Right hindlimb (tissue), 1 donor: ENCODE measurements at regions not wholly inside any gene's neighbourhood (a gene's known extent, or its start where the extent isn't known, plus 50 kb on each side); places are given as distances from the start of the nearest gene placed in this dataset.
"Not testable (repeated sequence)": the region's sequence is repeated elsewhere in the genome, so short reads cannot be mapped to it uniquely, and the experiment has no call there.

Experiments used
- DNase-seq: peaks from one replicate; pipeline ENCODE4 v3.0.0-alpha.2; 2018

DNA sequence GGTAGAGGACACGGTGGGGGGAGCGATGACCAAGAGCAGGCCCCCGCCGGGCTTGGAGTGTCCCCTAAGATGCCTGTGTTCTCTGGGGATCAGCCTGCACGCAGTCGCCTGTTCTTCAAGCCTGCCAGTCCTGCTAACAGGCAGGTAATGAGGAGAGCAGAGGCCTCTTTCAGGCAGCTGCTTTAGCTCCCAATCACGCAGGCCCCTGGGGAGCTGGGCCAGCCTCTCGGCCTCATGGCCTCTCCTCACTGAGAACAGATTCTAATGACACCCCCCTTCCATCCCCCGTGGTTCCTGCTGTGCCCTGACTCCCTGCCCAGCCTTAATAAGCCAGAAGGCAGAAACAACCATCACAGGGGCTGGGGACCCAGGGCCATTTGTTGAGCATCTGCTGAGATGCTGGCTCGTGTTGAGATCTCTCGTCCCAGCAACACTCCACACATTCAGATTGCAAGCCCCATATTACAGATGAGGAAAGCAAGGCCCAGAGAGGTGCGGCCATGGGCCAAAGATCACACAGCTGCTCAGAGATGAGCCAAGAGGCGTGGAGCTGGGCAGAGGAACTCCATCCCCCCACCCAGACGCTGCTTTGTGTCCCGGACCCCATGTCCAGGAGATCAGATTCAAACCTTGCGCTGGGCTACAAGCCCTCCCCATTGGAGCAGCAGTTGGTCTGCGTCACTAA lies 71.6 kb upstream of the CASZ1 start:
- no peak for DNase-seq

DNA sequence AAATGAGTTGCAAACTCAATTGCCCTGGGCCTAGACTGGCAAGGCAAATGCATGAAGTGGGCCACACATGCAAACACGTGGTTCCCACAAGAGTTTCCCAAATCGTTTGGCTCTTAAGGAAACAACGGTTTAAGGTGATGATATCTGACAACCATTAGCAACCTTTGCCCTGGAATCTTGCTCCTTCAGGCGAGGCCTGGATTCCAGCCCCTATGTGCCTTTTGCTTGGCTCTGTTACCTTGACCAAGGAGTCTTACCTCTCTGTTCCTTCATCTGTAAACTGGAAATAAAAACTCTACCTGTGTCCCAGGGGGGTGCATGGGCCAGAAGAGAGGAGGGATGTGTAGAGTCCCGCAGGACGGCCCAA lies 72.1 kb upstream of the CASZ1 start:
- no peak for DNase-seq

DNA sequence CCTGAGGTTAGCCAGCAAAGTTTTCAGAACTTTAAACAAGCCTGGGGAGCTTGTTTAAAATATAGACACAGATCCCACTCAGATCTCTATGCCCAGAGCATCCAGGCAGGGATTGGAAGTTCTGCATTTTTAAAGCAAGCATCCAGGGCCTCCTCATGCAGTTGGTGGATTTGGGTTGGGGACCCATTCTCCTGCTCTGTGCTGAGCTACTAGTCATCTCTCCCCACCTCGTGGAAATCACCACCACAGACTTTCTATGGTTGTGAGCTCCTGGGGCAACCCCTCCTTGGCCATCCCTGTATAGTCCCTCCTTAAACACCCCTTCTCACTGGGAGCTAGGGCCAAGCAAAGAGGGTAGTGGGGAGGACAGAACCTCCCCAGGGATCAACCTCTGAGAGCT lies 73.5 kb upstream of the CASZ1 start:
- DNase-seq = no peak

DNA sequence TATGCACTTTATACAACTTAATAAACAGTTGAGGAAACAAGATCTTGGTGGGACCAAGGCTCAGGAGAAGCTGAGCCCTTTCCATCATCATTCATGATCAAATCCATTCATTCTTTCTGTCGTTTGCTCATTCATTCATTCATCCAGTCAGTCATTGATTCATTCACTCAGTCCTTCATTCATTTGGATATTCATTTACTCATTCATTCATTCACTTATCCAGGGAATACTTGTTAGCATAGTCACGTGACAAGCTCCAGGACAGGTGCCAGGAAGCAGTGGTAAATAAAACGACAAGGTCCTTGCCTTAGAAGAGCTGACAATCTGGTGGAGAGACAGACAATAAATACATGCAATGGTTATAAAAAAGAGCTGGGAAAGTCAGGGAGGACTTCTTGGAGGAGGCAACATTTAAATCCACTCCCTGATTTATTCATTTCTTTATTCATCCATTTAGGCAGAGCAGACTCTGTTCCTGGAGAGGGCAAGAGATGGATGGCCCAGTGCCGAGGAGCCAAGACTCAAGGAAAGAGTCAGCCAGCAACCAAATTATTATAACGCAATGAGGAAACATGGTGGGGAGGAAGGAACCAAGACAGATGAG lies 74.1 kb upstream of the CASZ1 start:
- no peak for DNase-seq

DNA sequence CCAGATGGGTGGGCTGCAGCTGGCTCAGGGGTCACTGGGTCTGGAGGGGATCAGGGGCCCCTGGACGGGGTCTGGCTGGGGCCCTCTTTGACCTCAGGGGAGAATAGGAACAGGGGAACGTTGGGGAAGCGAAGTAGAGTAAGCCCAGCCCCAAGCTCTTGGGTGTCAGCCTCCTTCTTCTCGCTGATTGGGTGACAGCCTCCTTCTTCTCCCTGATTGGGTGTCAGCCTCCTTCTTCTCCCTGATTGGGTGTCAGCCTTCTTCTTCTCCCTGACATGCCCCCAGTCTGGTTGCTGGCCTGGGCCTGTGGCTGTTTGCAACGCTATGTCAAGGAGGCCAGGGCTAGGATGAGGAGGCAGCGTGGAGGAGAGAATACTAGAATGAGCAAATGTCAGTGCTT lies 76.7 kb upstream of the CASZ1 start:
- DNase-seq = no peak

DNA sequence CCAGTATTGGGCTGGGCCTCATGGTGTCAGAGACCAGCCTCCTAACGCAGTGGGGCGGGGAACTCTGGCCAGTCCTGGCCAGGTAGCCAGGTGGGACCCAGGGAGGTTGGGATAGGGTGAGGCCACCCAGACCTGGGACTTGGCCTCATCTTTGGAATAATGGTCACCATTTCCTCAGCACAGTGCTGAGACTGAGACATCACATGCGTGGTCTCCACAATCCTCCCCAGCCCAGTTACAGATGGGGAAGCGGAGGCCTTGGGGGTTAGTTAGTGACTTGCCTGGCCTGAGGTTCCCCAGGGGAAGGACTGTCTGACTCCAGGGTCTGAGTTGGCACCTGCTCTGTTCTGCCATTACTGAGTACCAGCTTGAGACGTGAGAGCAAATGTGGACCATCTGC lies 77.9 kb upstream of the CASZ1 start:
- no peak for DNase-seq

DNA sequence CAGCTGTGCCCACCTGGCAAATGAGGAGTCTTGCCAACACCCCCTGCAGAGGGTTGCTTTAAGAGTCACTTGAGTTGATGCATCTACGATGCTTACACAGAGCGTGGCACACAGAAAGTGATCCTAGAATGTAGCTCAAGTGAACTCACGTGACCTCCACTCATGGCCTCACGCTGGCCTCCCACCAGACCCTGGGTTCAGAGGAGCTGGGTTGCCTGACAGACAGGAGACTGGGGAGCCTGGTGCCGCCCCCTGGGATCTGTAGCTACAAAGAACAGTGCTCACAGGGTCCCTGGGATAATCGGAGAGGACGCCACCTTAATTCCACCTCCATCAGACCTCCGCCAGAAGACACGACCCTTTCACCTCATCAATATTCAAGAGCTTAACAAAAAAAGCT lies 81.4 kb upstream of the CASZ1 start:
- no peak for DNase-seq

DNA sequence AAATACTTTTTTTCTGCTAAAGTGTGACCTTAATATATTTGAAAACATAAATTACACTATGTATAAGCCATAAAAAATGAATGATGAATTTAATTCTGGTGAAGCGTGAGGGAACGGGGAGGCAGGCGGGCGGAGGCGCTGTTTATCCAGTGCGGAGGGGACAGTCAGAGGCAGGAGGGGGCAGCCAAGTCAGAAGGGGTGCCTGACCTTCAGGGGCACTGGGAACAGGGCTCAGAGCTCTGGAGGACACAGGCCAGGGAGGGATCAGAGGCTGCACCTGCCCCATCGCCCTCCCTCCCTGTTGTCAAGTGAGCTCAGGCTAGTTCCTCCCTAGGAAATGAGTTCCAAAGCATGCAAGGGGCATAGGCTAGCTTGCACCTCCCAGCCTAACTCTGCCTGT lies 82.0 kb upstream of the CASZ1 start:
- no peak for DNase-seq

DNA sequence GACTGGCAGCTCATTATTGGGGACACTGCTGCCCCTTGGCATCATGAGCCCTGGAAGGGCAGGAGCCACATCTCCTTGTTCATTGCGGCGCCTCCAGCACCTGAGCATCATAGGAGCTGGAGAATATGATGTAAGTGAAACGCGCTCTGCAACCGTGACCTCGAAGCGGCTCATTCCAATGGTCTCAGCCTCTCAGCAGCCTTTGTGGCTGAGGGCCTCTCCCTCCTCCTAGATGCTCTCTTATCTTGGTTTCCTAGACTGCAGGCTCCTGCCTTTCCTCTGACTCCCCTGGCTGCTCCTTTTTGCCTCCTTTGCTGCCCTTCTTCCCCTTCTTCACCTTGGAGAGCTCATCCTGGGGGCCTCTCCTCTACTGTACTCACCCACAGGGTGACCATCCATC lies 83.6 kb upstream of the CASZ1 start:
- DNase-seq = no peak

DNA sequence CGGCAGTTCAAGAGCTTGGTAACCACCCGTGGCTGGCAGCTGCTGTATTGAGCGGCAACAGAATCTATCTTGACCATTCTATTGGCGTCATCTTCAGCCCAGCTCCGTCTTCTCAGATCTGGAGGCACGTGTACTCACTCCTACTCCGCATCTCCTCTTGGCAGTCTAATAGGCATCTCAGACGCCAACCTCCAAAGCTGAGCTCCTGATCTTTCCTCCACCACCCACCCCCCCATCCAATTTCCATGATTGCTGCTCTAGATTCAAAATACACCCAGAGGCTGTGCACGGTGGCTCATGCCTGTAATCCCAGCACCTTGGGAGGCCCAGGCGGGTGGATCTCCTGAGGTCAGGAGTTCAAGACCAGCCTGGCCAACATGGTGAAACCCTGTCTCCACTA lies 84.6 kb upstream of the CASZ1 start:
- no peak for DNase-seq

DNA sequence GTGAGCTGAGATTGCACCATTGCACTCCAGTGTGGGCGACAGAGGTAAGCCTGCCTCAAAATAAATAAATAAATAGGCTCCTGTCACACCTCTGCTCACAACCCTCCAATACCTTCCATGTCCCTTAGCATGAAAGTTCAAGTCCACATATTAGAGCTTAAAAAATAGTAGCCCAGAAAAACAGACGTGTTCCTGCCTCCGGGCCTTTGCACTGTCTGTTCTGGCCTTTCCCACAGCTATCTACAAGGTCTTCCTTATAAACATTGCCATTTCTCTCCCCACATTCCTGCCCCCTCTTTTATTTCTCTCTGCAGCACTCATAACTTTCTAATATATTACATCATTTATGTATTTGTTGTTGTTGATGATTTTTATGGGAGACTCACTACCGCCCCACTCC lies 85.6 kb upstream of the CASZ1 start:
- DNase-seq = no peak

DNA sequence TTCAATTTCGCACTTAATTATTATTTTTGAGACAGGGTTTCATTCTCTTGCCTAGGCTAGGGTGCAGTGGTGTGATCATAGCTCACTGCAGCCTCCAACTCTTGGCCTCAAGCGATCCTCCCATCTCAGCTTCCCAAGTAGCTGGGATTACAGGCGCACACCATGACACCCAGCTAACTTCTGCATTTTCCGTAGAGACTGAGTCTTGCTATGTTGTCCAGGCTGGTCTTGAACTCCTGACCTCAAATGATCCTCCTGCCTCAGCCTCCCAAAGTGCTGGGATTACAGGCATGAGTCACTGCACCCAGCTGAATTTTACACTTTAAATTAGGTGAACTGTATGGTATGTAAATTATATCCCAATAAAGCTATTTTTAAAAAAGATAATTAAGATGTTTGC lies 90.6 kb upstream of the CASZ1 start:
- not testable (repeated sequence) for DNase-seq

DNA sequence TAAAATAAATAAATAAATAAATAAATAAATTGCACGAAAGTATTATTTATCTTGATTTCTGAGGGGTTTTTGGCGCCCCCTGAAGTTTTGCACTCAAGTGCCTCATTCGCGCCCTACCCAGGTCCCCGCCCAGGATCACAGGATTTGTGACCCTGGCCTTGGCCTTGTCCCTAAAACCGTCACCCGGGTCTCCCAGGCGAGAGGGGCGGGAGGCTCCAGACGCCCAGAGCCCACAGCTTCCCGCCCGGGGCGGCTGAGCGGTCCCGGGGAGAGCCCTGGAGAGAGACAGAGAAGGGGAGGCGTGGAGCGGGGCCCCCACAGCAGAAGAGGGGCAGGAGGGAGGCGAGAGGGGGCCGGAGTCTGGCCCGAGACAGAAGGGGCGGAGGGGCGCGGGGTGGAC lies 91.8 kb upstream of the CASZ1 start:
- no peak for DNase-seq

DNA sequence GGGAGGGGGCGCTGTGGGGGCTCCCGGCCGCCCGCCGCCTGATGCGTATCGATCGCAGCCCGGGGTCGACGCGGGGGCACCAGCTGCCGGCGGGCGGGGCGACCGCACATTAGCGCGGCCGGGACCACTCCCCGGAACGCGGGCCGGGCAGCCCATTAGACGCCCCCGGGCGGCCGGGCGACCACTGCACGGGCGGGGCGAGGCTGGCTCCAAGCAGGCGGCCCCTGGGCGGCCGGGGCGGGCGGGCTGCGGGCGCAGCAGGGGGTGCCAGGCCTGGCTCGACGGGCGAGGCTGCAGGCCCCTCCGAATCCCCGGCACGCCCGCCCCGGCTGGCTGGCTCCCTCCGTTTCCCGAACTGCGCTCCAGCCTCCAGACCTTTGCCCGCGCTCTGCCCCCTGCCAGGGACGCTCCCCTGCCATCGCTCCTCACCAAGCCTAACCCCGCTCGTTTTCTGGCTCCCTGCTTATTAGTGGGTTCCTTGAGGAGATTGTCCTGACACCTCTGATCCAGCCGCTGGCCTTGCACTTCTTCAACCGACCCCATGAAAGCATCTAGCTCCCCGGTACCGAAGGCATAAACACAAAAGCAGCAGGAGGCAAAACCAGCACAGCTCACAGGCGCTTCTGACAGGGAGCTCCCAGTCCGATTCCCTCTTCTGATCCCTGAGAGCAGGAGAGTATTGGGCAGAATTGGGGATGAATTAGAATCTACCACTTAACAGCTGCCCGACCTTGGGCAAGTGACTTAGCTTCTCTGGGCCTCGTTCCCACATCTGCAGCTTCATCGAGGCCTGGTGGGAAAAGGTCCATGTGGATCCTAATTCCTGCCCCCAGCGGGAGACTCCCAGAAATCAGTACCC lies 92.6 kb upstream of the CASZ1 start:
- no peak for DNase-seq

DNA sequence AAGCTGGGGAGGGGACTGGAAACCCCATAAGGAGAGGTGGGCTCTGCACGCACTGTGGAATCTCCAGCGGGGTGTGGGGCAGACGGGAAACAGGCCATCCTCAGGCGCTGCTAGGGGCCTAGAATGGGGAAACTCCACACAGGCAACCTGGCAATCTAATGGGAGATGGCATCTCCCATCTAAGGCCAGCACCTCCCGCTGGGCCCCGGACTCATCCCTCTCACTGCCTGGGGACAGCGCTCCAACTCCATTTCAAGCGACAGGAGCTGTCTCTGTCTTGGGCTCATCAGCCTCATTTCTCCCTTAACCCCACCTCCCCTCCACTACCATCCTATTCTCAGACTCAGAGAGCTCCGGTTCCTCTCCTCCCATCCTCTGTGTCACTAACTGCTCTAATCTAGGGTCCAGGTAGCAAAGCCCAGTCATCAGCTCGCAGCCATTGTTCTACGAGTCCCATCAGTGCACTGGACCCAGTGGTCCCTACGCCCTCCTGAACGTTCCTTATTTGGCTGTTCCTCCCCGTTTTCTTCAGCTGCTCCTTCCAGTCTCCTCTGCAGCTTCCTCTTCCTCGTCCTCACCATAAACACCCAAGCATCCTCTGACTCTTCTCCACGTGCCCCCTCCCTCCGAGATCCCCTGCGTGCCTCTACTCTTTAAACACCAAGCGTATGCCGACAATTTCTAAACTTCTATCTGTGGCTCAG lies 93.4 kb upstream of the CASZ1 start:
- no peak for DNase-seq

DNA sequence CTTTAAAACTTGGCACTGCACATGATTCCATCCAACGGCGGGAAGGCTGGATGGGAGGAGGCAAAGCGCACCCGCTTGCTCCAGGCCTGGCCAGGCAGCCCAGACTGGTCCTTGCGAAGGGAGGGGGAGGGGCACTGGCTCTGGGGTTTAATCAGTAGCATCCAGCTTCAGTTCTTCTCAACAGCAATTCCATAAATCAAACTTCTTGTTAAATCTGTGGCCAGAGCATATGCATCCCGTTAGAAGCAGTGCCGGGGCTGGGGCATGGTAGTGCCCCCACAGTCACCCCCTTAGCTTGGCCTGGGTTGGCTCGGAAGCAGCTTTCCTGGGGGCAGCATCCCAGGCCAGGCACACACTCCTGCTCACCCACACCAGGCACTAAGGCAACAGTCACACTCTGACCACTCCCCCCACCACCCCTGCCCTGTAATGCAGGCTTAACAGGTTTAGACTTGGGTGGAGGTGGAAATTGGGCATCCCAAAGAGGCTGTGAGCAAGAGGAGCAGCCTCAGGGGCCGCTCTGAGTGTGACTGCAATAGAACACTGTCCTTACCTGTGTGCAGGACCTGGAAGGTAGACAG lies 94.1 kb upstream of the CASZ1 start:
- DNase-seq = no peak

DNA sequence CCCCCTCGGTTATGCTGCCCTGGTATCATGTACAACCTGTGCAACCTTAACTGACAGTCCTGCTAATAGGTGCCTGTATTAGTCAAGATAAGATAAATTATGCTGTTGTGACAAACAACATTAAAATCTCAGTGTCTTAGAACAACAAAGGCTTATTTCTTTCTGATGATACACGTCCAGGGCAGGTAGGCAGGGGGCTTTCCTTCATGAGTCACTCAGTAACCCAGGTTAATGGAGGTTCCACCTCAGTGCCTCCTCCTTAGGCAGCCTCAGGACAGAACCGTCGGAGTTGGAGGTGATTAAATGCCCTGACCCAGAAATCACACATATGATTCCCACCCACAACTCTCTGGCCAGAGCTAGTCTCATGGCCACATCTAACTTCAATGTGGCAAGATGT lies 94.6 kb upstream of the CASZ1 start:
- no peak for DNase-seq

DNA sequence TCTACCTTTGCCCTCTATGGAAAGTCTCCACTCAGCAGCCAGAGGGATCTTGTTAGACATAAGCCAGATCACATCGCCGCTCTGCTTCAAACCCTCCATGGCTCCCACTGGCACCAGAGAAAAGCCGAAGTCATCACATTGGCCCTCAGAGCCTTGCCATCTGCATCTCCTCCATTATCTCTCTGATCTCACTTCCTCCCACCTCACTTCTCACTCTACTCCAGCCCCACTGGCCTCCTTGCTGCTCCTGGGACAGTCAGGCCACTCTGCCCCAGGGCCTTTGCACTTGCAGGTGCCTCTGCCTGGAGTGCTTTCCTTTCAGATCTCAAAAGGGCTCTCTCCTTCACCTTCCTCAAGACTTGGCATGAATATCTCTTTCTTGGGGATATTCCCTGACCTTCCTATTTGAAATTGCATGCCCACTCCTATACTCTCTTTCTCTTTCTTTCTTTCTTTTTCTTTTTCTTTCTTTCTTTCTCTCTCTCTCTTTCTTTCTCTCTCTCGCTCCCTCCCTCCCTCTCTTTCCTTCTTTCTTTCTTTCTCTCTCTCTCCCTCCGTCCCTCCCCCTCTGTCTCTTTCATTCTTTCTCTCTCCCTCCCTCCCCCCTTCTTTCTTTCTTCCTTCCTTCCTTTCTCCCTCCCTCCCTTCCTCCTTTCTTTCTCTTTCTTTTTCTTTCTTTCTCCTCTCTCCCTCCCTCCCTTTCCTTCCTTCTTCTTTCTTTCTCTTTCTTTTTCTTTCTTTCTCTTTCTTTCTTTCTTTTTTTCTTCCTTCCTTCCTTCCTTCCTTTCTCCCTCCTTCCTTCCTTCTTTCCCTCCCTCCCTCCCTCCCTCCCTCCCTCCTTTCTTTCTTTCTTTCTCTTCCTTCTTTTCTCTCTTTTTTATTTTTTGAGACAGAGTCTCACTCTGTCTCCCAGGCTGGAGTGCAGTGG lies 96.0 kb upstream of the CASZ1 start:
- no peak for DNase-seq

DNA sequence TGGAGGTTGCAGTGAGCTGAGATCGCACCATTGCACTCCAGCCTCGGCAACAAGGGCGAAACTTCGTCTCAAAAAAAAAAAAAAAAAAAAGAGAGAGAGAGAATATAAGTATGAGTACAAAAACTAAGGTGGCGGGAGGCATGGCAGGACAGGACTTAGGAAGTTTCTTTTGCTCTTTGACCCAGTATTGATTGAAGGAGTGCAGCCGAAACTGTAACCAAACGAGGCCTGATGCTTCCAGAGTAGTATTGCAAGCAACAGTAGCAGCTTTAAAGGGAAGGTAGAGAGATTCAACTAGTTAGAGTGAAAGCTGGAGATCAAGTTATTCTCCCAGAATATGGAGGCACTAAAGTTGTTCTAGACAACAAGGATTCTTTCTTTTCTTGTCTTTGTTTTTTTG lies 99.2 kb upstream of the CASZ1 start:
- DNase-seq = no peak

DNA sequence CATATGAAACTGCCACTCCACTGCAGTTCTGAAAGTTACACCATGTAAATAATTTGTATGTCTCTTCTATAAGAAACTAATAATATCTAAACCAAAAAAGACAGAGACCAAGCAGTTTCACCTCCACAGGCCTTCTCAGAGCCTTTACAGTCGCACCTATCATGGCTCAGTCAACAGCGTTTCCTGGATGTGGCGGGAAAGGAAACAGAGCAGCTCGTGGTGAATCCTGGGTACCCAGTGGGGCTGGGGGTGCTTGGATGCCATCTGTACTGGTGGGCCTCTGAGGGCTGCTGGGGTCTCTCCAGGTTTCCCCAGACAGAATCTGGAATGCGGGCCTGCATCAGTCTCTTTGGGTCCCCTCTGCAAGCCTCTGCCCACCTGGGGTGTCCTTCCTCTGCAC lies 100.2 kb upstream of the CASZ1 start:
- no peak for DNase-seq

DNA sequence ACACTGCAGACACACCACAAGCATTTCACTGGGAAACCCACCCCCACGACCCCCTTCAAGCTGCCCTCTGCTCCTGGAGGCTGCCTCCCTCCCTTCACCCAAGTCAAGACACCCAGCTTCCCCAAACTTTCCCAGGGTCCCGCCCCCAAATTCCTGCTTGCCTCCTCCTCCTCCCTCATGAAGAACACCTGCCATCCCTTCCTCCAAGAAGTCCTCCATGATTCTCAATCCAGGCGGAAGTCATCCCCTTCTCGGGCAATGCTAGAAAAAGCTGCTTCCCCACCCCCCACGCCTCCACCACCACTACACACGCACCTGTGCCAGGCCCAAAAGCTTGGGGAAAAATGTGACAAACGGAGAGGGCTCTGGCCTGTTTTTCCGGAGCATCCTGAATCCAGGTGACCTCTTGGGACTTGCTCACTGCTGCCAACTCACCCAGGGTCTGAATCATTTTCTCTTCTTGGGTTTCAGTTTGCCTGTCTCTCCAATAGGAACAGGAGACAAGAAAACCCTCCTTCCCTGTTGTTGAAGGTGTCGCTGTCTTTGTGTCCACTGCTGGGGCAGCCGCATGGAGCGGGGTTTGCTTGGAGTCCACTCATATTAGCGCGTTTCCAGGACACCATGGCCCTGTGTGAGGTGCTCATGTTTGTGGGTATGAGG lies 101.0 kb upstream of the CASZ1 start:
- no peak for DNase-seq
